Thyroid gland (tissue), 4 donors: ENCODE measurements at regions not wholly inside any gene's neighbourhood (a gene's known extent, or its start where the extent isn't known, plus 50 kb on each side); places are given as distances from the start of the nearest gene placed in this dataset.

ENCODE experiments used
- POLR2A ChIP-seq, 2 donors: fragments of 450-650 bp; IDR thresholded peaks; one replicate each; pipeline ENCODE4 v1.6.1; 2017; ENCODE audit warnings: antibody characterized with exemption in 2 of 2, mild to moderate bottlenecking in 2 of 2, moderate library complexity in 1 of 2
- TF ChIP-seq, protein P1 (sequence below), 6 experiments: fragments of 200-600 bp in 3 of 6; fragments of 450-650 bp in 3 of 6; sonication (generic) in 3 of 6; IDR thresholded peaks; one replicate each; pipeline ENCODE4 v1.5.1; 2016 to 2019; ENCODE audit warnings: antibody characterized with exemption in 6 of 6, mild to moderate bottlenecking in 2 of 6, inconsistent platforms in 1 of 6, moderate library complexity in 1 of 6

DNA sequence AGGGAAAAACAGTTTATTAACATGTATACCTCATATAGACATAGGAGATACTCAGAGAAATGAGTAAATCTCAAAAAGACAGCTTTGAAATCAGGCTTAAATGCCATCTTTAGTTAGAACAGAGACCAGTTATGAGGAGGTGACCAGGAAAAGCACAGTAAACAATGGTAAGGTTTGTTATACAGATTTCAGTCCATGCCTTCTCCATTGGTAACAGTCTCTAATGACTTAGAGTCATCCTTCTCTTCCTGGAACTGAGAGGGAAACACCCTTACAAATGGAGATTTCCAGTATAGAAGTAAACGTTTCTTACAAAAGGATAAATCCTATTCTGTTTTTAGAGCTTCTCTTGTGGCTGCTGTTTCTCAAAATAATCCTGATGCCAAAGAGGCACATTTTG lies 476.3 kb upstream of the NAALADL2 start:
- TF ChIP-seq, protein P1, sequence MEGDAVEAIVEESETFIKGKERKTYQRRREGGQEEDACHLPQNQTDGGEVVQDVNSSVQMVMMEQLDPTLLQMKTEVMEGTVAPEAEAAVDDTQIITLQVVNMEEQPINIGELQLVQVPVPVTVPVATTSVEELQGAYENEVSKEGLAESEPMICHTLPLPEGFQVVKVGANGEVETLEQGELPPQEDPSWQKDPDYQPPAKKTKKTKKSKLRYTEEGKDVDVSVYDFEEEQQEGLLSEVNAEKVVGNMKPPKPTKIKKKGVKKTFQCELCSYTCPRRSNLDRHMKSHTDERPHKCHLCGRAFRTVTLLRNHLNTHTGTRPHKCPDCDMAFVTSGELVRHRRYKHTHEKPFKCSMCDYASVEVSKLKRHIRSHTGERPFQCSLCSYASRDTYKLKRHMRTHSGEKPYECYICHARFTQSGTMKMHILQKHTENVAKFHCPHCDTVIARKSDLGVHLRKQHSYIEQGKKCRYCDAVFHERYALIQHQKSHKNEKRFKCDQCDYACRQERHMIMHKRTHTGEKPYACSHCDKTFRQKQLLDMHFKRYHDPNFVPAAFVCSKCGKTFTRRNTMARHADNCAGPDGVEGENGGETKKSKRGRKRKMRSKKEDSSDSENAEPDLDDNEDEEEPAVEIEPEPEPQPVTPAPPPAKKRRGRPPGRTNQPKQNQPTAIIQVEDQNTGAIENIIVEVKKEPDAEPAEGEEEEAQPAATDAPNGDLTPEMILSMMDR (IDR thresholded peaks at IDR 0.05), result no peak
- no peak for TF ChIP-seq POLR2A (IDR thresholded peaks at IDR 0.05)
